Astrocyte (in vitro differentiated cells and primary cell): ENCODE measurements at regions not wholly inside any gene's neighbourhood (a gene's known extent, or its start where the extent isn't known, plus 50 kb on each side); places are given as distances from the start of the nearest gene placed in this dataset.

Source experiments
- CTCF ChIP-seq: IDR thresholded peaks from 2 replicates; pipeline ENCODE4 v1.5.1; 2011; ENCODE audit warnings: low read depth, mild to moderate bottlenecking, inconsistent platforms, low read length, moderate library complexity; ENCODE audit not compliant: insufficient read depth
- EZH2 ChIP-seq: IDR thresholded peaks from 2 replicates; pipeline ENCODE4 v1.6.1; 2012; ENCODE audit warnings: mild to moderate bottlenecking, low read length, inconsistent platforms; ENCODE audit not compliant: insufficient read depth

GRCh38 chr1:219051547-219051946, 122.1 kb upstream of the LYPLAL1 start:
- no peak for TF ChIP-seq CTCF
- no peak for TF ChIP-seq EZH2
